Fibroblast of lung (primary cell): ENCODE measurements at regions not wholly inside any gene's neighbourhood (a gene's known extent, or its start where the extent isn't known, plus 50 kb on each side); places are given as distances from the start of the nearest gene placed in this dataset.

Source experiments
- DNase-seq, 2 donors: peaks; one replicate each; pipeline versions ENCODE4 v3.0.0 to v3.0.0-alpha.2; 2010; ENCODE audit warnings: low read depth in 2 of 2
- H2AFZ ChIP-seq: 2 replicates; pipeline ENCODE4 v1.5.1; 2012; ENCODE audit warnings: low read length, control low read depth, inconsistent platforms
- H3K27ac ChIP-seq: 2 replicates; pipeline ENCODE4 v1.5.1; 2011; ENCODE audit warnings: low read length, control low read depth; ENCODE audit not compliant: insufficient read depth
- H3K27me3 ChIP-seq: 2 replicates; pipeline ENCODE4 v1.5.1; 2011; ENCODE audit warnings: mild to moderate bottlenecking, low read length; ENCODE audit not compliant: control insufficient read depth, insufficient read depth
- H3K36me3 ChIP-seq: 2 replicates; pipeline ENCODE4 v1.5.1; 2011; ENCODE audit warnings: low read length; ENCODE audit not compliant: control insufficient read depth, insufficient read depth
- H3K4me1 ChIP-seq: 2 replicates; pipeline ENCODE4 v1.5.1; 2011; ENCODE audit warnings: low read length; ENCODE audit not compliant: control insufficient read depth, insufficient read depth; ENCODE audit errors: extremely low read depth
- H3K4me2 ChIP-seq: 2 replicates; pipeline ENCODE4 v1.5.1; 2011; ENCODE audit warnings: low read length, control low read depth; ENCODE audit not compliant: insufficient read depth; ENCODE audit errors: extremely low read depth
- H3K4me3 ChIP-seq, 4 experiments: fragments of 200-600 bp in 1 of 4; sonication (generic) in 1 of 4; replicated peaks in 1 of 4; 2 replicates each; pipeline ENCODE4 v1.5.1; 2011 to 2016; ENCODE audit warnings: low read length in 4 of 4, low read depth in 3 of 4, mild to moderate bottlenecking in 3 of 4, control low read depth in 2 of 4, inconsistent platforms in 1 of 4, mixed read lengths in 1 of 4; ENCODE audit not compliant: insufficient read depth in 1 of 4; ENCODE audit errors: control extremely low read depth in 1 of 4
- H3K79me2 ChIP-seq: 2 replicates; pipeline ENCODE4 v1.5.1; 2012; ENCODE audit warnings: mild to moderate bottlenecking, low read length, inconsistent platforms; ENCODE audit not compliant: control insufficient read depth, insufficient read depth
- H3K9ac ChIP-seq: 2 replicates; pipeline ENCODE4 v1.5.1; 2011; ENCODE audit warnings: mild to moderate bottlenecking, low read length, control low read depth; ENCODE audit not compliant: insufficient read depth
- H3K9me3 ChIP-seq: 2 replicates; pipeline ENCODE4 v1.5.1; 2012; ENCODE audit warnings: low read depth, low read length; ENCODE audit not compliant: control insufficient read depth, insufficient read depth
- H4K20me1 ChIP-seq: 2 replicates; pipeline ENCODE4 v1.5.1; 2011; ENCODE audit warnings: low read length; ENCODE audit not compliant: control insufficient read depth, insufficient read depth; ENCODE audit errors: extremely low read depth
- CTCF ChIP-seq, 2 donors: IDR thresholded peaks in 1 of 2; conservative IDR thresholded peaks in 1 of 2; 1 replicate in 1 of 2; 2 replicates in 1 of 2; pipeline ENCODE4 v1.5.1; 2011 to 2012; ENCODE audit warnings: low read length in 2 of 2, control low read depth in 1 of 2, inconsistent platforms in 1 of 2, low read depth in 1 of 2, mild to moderate bottlenecking in 1 of 2
- EZH2 ChIP-seq: IDR thresholded peaks from 2 replicates; pipeline ENCODE4 v1.5.1; 2012; ENCODE audit warnings: low read length, control low read depth, mild to moderate bottlenecking; ENCODE audit errors: missing control alignments

- Histone ChIP-seq H2AFZ (no peak overlapping the region), H3K27me3 (no peaks in the 10 kb centered on the region), H3K36me3 (no peaks in the 10 kb centered on the region), H3K9ac (no peak overlapping the region), H3K4me2 (no peak overlapping the region), H3K4me3 (no peak overlapping the region), H3K9me3 (no peaks in the 10 kb centered on the region), H3K79me2 (no peaks in the 10 kb centered on the region), H4K20me1 (no peaks in the 10 kb centered on the region), H3K4me1 (no peaks in the 10 kb centered on the region), H3K27ac (no peak overlapping the region)
- DNase-seq: no peak
- TF ChIP-seq EZH2 (no peak), CTCF (conservative IDR thresholded peaks at IDR 0.05 in 1 of 2, IDR thresholded peaks at IDR 0.05 in 1 of 2; ENCODE audit: low read depth in 1 of 2, low read length in 2 of 2) (no peak)
These were observed 538.4 kb downstream of the STK39 start for GRCh38 chr2:167708998-167709397.

GRCh38 chr2:167706800-167707199 lies 540.6 kb downstream of the STK39 start:
- Histone ChIP-seq H3K27me3 (no peaks in the 10 kb centered on the region), H2AFZ (no peak overlapping the region), H3K4me2 (no peak overlapping the region), H3K79me2 (no peaks in the 10 kb centered on the region), H3K4me3 (no peak overlapping the region), H3K27ac (no peak overlapping the region), H3K9me3 (no peaks in the 10 kb centered on the region), H3K4me1 (no peaks in the 10 kb centered on the region), H3K9ac (no peak overlapping the region), H3K36me3 (no peaks in the 10 kb centered on the region), H4K20me1 (no peaks in the 10 kb centered on the region)
- TF ChIP-seq EZH2: no peak
- TF ChIP-seq CTCF (conservative IDR thresholded peaks at IDR 0.05 in 1 of 2, IDR thresholded peaks at IDR 0.05 in 1 of 2; ENCODE audit: low read depth in 1 of 2, low read length in 2 of 2): no peak
- peak; percentile 10 to 66 for DNase-seq

GRCh38 chr2:167703441-167703840 lies 544.0 kb downstream of the STK39 start:
- no peak for DNase-seq
- Histone ChIP-seq H3K4me1 (no peaks in the 10 kb centered on the region), H3K9ac (no peak overlapping the region), H3K27ac (no peak overlapping the region), H4K20me1 (no peaks in the 10 kb centered on the region), H2AFZ (no peak overlapping the region), H3K79me2 (no peaks in the 10 kb centered on the region), H3K36me3 (no peaks in the 10 kb centered on the region), H3K9me3 (no peaks in the 10 kb centered on the region), H3K4me3 (no peak overlapping the region), H3K27me3 (no peaks in the 10 kb centered on the region), H3K4me2 (no peak overlapping the region)
- TF ChIP-seq CTCF (conservative IDR thresholded peaks at IDR 0.05 in 1 of 2, IDR thresholded peaks at IDR 0.05 in 1 of 2; ENCODE audit: low read depth in 1 of 2, low read length in 2 of 2) (no peak), EZH2 (no peak)
